Progenitor cell of endocrine pancreas (in vitro differentiated cells): ENCODE measurements at regions not wholly inside any gene's neighbourhood (a gene's known extent, or its start where the extent isn't known, plus 50 kb on each side); places are given as distances from the start of the nearest gene placed in this dataset.
A peak's percentile ranks its signal among the peaks of the same experiment; 100 is the strongest.

Experiments used
- DNase-seq: peaks from one replicate; pipeline ENCODE4 v3.0.0; 2021; ENCODE audit warnings: low spot score; ENCODE audit not compliant: unreplicated experiment
- H3K27ac Mint-ChIP-seq: 2 replicates; pipeline ENCODE4 v1.8.0; 2021; ENCODE audit warnings: mild to moderate bottlenecking, moderate library complexity, mixed read lengths
- H3K27me3 Mint-ChIP-seq: 2 replicates; pipeline ENCODE4 v1.8.0; 2021; ENCODE audit warnings: mixed read lengths
- H3K36me3 Mint-ChIP-seq: 2 replicates; pipeline ENCODE4 v1.8.0; 2022; ENCODE audit warnings: mixed read lengths; ENCODE audit not compliant: insufficient read depth
- H3K4me1 Mint-ChIP-seq: 2 replicates; pipeline ENCODE4 v1.8.0; 2021; ENCODE audit warnings: low read depth, mixed read lengths
- H3K4me3 Mint-ChIP-seq: 2 replicates; pipeline ENCODE4 v1.8.0; 2021; ENCODE audit warnings: low read depth, mild to moderate bottlenecking, moderate library complexity, mixed read lengths
- H3K9me3 Mint-ChIP-seq: 2 replicates; pipeline ENCODE4 v1.8.0; 2021; ENCODE audit warnings: low read depth, mixed read lengths
- CTCF ChIP-seq: fragments of 200-600 bp; sonication (generic); IDR thresholded peaks from one replicate; pipeline ENCODE4 v1.5.0; 2021; ENCODE audit warnings: antibody characterized with exemption, mild to moderate bottlenecking; ENCODE audit not compliant: unreplicated experiment

- Mint-ChIP-seq H3K4me3 (no peak overlapping the region), H3K9me3 (peaks cover 4% of the 10 kb centered on the region), H3K4me1 (peaks cover 4% of the 10 kb centered on the region), H3K36me3 (no peaks in the 10 kb centered on the region), H3K27ac (no peak overlapping the region), H3K27me3 (no peaks in the 10 kb centered on the region)
- DNase-seq: no peak
- no peak for TF ChIP-seq CTCF
These were observed 1019.7 kb upstream of the LRRN3 start for GRCh38 chr7:110071192-110071591.

- no peak for TF ChIP-seq CTCF
- Mint-ChIP-seq H3K36me3 (no peaks in the 10 kb centered on the region), H3K4me1 (peaks cover 4% of the 10 kb centered on the region), H3K27ac (no peak overlapping the region), H3K27me3 (no peaks in the 10 kb centered on the region), H3K4me3 (no peak overlapping the region), H3K9me3 (peaks cover 14% of the 10 kb centered on the region)
- no peak for DNase-seq
These were observed 1015.5 kb upstream of the LRRN3 start for GRCh38 chr7:110075450-110075849.

GRCh38 chr7:110076194-110076593 is 1014.7 kb upstream of the LRRN3 start:
- no peaks in the 10 kb centered on the region for H3K36me3 Mint-ChIP-seq
- peaks cover 17% of the 10 kb centered on the region for H3K9me3 Mint-ChIP-seq
- no peaks in the 10 kb centered on the region for H3K27me3 Mint-ChIP-seq
- H3K4me3 Mint-ChIP-seq: no peak overlapping the region
- no peak for TF ChIP-seq CTCF
- peaks cover 4% of the 10 kb centered on the region for H3K4me1 Mint-ChIP-seq
- no peak overlapping the region for H3K27ac Mint-ChIP-seq
- no peak for DNase-seq

- H3K27me3 Mint-ChIP-seq: no peaks in the 10 kb centered on the region
- H3K4me3 Mint-ChIP-seq: no peak overlapping the region
- H3K9me3 Mint-ChIP-seq: peaks cover 11% of the 10 kb centered on the region
- no peaks in the 10 kb centered on the region for H3K36me3 Mint-ChIP-seq
- TF ChIP-seq CTCF: no peak
- no peak for DNase-seq
- H3K4me1 Mint-ChIP-seq: peaks cover 6% of the 10 kb centered on the region
- H3K27ac Mint-ChIP-seq: no peak overlapping the region
These were observed 1006.6 kb upstream of the LRRN3 start for GRCh38 chr7:110084181-110084807.

- Mint-ChIP-seq H3K4me3 (no peak overlapping the region), H3K9me3 (peaks cover 10% of the 10 kb centered on the region), H3K27ac (no peak overlapping the region), H3K4me1 (peaks cover 4% of the 10 kb centered on the region), H3K27me3 (peaks cover 3% of the 10 kb centered on the region), H3K36me3 (peaks cover 4% of the 10 kb centered on the region)
- DNase-seq: no peak
- TF ChIP-seq CTCF: peak; percentile 22
These were observed 1000.7 kb upstream of the LRRN3 start for GRCh38 chr7:110090110-110090820.
